K562 (cell line): ENCODE measurements at regions not wholly inside any gene's neighbourhood (a gene's known extent, or its start where the extent isn't known, plus 50 kb on each side); places are given as distances from the start of the nearest gene placed in this dataset.

Source experiments
- CTCF ChIP-seq, 3 experiments: IDR thresholded peaks in 2 of 3; conservative IDR thresholded peaks in 1 of 3; 2 replicates each; pipeline ENCODE4 v1.5.1; 2011 to 2012; ENCODE audit warnings: low read length in 3 of 3, mild to moderate bottlenecking in 3 of 3, control low read depth in 2 of 3, improper control_type of control experiment in 1 of 3, inconsistent platforms in 1 of 3, low read depth in 1 of 3, mixed read lengths in 1 of 3, moderate library complexity in 1 of 3; ENCODE audit not compliant: insufficient read depth in 2 of 3
- HDAC1 ChIP-seq, 2 experiments: fragments of 450-650 bp; IDR thresholded peaks; 2 replicates each; pipeline ENCODE4 v1.6.1; 2016 to 2017; ENCODE audit warnings: inconsistent platforms in 1 of 2, mild to moderate bottlenecking in 1 of 2, moderate library complexity in 1 of 2
- HNRNPUL1 ChIP-seq: fragments of 200-400 bp; formaldehyde crosslinking; IDR thresholded peaks from 2 replicates; pipeline ENCODE4 v1.6.1; 2017; ENCODE audit warnings: low read length
- NFXL1 ChIP-seq: fragments of 450-650 bp; formaldehyde crosslinking; IDR thresholded peaks from 2 replicates; pipeline ENCODE4 v1.4.0; 2021; ENCODE audit warnings: mild to moderate bottlenecking
- PPARD ChIP-seq: fragments of 250-450 bp; sonication (Bioruptor Pico); IDR thresholded peaks from 2 replicates; pipeline ENCODE4 v1.8.0; 2022; ENCODE audit warnings: inconsistent platforms, mild to moderate bottlenecking, moderate library complexity
- SRF ChIP-seq, 2 experiments: fragments of 250-450, 450-650 bp in 1 of 2; sonication (Bioruptor Pico) in 1 of 2; sonication (generic) in 1 of 2; formaldehyde crosslinking; IDR thresholded peaks; 2 replicates each; pipeline versions ENCODE4 v1.5.0 to v1.5.1; 2020 to 2022; ENCODE audit warnings: mild to moderate bottlenecking in 1 of 2, missing genetic modification reagents in 1 of 2
- XRCC5 ChIP-seq: fragments of 200-400 bp; formaldehyde crosslinking; IDR thresholded peaks from 2 replicates; pipeline ENCODE4 v1.6.1; 2017; ENCODE audit warnings: low read depth, mild to moderate bottlenecking, low read length
- ZNF354B ChIP-seq: fragments of 250-450 bp; sonication (Bioruptor Pico); IDR thresholded peaks from 2 replicates; pipeline ENCODE4 v1.4.0; 2020
- TF ChIP-seq, protein P1 (sequence below), 2 experiments: fragments of 200-800 bp in 1 of 2; sonication (Bioruptor generic) in 1 of 2; sonication (generic) in 1 of 2; formaldehyde crosslinking in 1 of 2; IDR thresholded peaks in 1 of 2; conservative IDR thresholded peaks in 1 of 2; 2 replicates each; pipeline versions ENCODE4 v1.5.0 to v1.6.1; 2016 to 2020; ENCODE audit warnings: missing compliant biosample characterization in 1 of 2, missing genetic modification characterization in 1 of 2, missing genetic modification reagents in 1 of 2
- TF ChIP-seq, protein P2 (sequence below): IDR thresholded peaks from 2 replicates; pipeline ENCODE4 v1.6.1; 2016; ENCODE audit warnings: missing genetic modification characterization, missing compliant biosample characterization

GRCh38 chr13:55963934-55964333 is 1176.8 kb upstream of the PRR20A start:
- no peak for TF ChIP-seq HDAC1 (IDR thresholded peaks at IDR 0.05)
- no peak for TF ChIP-seq PPARD (CRISPR knock-in tag)
- no peak for TF ChIP-seq CTCF (IDR thresholded peaks at IDR 0.05 in 2 of 3, conservative IDR thresholded peaks at IDR 0.05 in 1 of 3; ENCODE audit: insufficient read depth in 2 of 3, low read depth in 1 of 3, low read length in 3 of 3)
- TF ChIP-seq SRF (CRISPR knock-in tag; IDR thresholded peaks at IDR 0.05) = no peak
- no peak for TF ChIP-seq NFXL1 (CRISPR knock-in tag)
- no peak for TF ChIP-seq XRCC5
- TF ChIP-seq, protein P1, sequence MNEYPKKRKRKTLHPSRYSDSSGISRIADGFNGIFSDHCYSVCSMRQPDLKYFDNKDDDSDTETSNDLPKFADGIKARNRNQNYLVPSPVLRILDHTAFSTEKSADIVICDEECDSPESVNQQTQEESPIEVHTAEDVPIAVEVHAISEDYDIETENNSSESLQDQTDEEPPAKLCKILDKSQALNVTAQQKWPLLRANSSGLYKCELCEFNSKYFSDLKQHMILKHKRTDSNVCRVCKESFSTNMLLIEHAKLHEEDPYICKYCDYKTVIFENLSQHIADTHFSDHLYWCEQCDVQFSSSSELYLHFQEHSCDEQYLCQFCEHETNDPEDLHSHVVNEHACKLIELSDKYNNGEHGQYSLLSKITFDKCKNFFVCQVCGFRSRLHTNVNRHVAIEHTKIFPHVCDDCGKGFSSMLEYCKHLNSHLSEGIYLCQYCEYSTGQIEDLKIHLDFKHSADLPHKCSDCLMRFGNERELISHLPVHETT (CRISPR knock-in tag; conservative IDR thresholded peaks at IDR 0.05 in 1 of 2, IDR thresholded peaks at IDR 0.05 in 1 of 2) = no peak
- TF ChIP-seq HNRNPUL1 = no peak
- no peak for TF ChIP-seq ZNF354B (CRISPR knock-in tag)
- TF ChIP-seq, protein P2, sequence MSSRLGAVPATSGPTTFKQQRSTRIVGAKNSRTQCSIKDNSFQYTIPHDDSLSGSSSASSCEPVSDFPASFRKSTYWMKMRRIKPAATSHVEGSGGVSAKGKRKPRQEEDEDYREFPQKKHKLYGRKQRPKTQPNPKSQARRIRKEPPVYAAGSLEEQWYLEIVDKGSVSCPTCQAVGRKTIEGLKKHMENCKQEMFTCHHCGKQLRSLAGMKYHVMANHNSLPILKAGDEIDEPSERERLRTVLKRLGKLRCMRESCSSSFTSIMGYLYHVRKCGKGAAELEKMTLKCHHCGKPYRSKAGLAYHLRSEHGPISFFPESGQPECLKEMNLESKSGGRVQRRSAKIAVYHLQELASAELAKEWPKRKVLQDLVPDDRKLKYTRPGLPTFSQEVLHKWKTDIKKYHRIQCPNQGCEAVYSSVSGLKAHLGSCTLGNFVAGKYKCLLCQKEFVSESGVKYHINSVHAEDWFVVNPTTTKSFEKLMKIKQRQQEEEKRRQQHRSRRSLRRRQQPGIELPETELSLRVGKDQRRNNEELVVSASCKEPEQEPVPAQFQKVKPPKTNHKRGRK (tag) = no peak
